ENCODE measurements at regions not wholly inside any gene's neighbourhood (a gene's known extent, or its start where the extent isn't known, plus 50 kb on each side); places are given as distances from the start of the nearest gene placed in this dataset.

DNA sequence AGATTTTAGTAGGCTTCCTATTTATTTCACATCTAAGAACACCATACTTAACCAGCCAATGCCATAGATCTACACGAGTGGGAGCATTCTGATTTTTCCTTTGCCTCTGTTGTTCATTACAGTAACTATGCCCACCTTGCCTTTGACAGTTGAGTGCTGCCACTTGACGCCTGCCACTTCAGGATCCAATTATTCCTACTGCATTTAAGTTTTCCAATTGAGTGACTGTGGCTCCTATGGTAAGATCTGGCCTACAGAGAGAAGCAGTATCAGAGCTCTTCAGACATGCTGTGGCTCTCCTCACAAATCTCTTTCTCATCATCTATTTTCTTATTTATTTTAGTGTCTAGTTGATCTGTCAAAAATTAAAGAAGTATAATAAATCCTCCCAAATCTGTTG, 403.0 kb upstream of the SPTLC3 start:
- TF ChIP-seq CTCF (conservative IDR thresholded peaks at IDR 0.05 in 1 of 2, IDR thresholded peaks at IDR 0.05 in 1 of 2; ENCODE audit: low read depth in 1 of 2, low read length in 2 of 2) (no peak), EZH2 (IDR thresholded peaks at IDR 0.05; ENCODE audit: low read length, missing control alignments) (no peak)
